ENCODE measurements at regions not wholly inside any gene's neighbourhood (a gene's known extent, or its start where the extent isn't known, plus 50 kb on each side); places are given as distances from the start of the nearest gene placed in this dataset.

DNA sequence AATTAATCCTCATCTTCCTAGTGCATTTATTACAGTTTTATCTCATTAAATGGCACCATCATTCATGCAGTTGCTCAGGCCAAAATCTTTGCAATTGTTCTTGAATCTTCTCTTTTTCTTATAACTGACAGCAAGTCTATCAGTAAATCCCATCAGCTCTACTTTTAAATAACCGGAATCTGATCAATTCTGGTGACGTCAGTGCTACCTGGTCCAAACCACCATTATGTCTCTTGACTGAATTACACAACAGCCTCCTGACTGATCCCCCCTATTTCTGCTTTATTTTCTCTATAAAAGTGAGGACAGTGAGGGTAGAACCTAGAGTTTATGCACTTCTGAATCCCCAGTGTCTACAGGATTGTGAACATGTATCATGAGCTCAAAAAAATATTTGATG lies 787.4 kb downstream of the AACS start:
- Histone ChIP-seq H3K9me3 (no peaks in the 10 kb centered on the region), H3K4me3 (no peak overlapping the region), H3K36me3 (no peaks in the 10 kb centered on the region), H3K27ac (no peak overlapping the region), H3K4me1 (replicated peaks) (no peaks in the 10 kb centered on the region), H3K27me3 (replicated peaks; ENCODE audit: insufficient read depth) (no peaks in the 10 kb centered on the region)
- TF ChIP-seq POLR2A (IDR thresholded peaks at IDR 0.05) (no peak), POLR2AphosphoS5 (IDR thresholded peaks at IDR 0.05) (no peak)
- TF ChIP-seq, protein P1, sequence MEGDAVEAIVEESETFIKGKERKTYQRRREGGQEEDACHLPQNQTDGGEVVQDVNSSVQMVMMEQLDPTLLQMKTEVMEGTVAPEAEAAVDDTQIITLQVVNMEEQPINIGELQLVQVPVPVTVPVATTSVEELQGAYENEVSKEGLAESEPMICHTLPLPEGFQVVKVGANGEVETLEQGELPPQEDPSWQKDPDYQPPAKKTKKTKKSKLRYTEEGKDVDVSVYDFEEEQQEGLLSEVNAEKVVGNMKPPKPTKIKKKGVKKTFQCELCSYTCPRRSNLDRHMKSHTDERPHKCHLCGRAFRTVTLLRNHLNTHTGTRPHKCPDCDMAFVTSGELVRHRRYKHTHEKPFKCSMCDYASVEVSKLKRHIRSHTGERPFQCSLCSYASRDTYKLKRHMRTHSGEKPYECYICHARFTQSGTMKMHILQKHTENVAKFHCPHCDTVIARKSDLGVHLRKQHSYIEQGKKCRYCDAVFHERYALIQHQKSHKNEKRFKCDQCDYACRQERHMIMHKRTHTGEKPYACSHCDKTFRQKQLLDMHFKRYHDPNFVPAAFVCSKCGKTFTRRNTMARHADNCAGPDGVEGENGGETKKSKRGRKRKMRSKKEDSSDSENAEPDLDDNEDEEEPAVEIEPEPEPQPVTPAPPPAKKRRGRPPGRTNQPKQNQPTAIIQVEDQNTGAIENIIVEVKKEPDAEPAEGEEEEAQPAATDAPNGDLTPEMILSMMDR (IDR thresholded peaks at IDR 0.05) = no peak
- WGBS = 89% methylated on average over 2 of the region's 2 CpGs
- DNase-seq (ENCODE audit: low spot score) = no peak
- intact Hi-C loops (cut with DNase I) = no loop called here

DNA sequence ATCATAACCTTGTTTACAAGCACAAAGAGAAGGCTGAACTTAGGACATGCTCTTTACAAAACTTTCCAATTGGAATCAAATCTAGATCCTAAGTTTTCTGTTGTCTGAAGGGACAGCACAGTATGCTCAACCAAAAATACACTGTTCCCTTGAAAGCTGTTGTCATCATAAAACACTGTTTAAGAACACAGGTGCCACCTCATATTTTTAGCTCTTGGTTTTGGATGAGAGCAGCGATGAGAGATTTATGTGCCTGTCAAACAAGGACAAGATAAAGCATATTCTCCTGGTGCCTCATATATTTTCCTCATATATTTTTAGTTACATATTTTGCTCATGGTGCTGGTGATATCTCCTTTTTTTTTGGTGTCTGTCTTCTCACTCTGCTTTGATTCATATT lies 788.4 kb downstream of the AACS start:
- no peak for DNase-seq (ENCODE audit: low spot score)
- intact Hi-C loops (cut with DNase I) = no loop called here
- no peaks in the 10 kb centered on the region for H3K4me1 ChIP-seq (replicated peaks)
- TF ChIP-seq, protein P1 (IDR thresholded peaks at IDR 0.05) = no peak
- no peak for TF ChIP-seq POLR2AphosphoS5 (IDR thresholded peaks at IDR 0.05)
- TF ChIP-seq POLR2A (IDR thresholded peaks at IDR 0.05) = no peak
- no peaks in the 10 kb centered on the region for H3K27me3 ChIP-seq (replicated peaks; ENCODE audit: insufficient read depth)
- no peak overlapping the region for H3K27ac ChIP-seq
- H3K9me3 ChIP-seq = no peaks in the 10 kb centered on the region
- 41% methylated on average over 1 of the region's 1 CpG for WGBS
- H3K36me3 ChIP-seq = no peaks in the 10 kb centered on the region
- no peak overlapping the region for H3K4me3 ChIP-seq

DNA sequence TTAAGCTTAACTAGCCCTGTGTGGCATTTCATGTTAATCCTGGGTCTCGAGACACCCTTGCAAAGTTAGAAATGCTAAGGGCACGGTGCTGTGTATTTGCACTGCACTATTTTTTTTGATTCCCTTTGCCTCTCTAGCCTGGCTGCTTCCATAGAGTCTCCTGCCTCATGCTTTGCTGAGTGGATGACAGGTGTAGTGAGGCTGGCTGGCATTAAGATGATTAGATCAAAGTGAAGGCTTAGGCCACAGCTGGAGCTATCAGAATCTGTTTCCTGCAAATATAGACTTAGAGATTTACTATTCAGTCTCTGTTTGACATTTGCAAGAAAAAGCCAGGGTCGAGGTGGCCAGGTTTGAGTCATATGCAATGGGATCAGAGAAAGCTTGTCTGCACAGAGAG lies 791.1 kb downstream of the AACS start:
- Histone ChIP-seq H3K4me3 (no peak overlapping the region), H3K27ac (no peak overlapping the region), H3K9me3 (no peaks in the 10 kb centered on the region), H3K27me3 (replicated peaks; ENCODE audit: insufficient read depth) (no peaks in the 10 kb centered on the region), H3K4me1 (replicated peaks) (no peaks in the 10 kb centered on the region), H3K36me3 (no peaks in the 10 kb centered on the region)
- no peak for TF ChIP-seq POLR2A (IDR thresholded peaks at IDR 0.05)
- TF ChIP-seq, protein P1 (IDR thresholded peaks at IDR 0.05) = no peak
- no peak for TF ChIP-seq POLR2AphosphoS5 (IDR thresholded peaks at IDR 0.05)
- intact Hi-C loops (cut with DNase I) = no loop called here
- DNase-seq (ENCODE audit: low spot score) = no peak
- WGBS = 54% methylated on average over 3 of the region's 3 CpGs

DNA sequence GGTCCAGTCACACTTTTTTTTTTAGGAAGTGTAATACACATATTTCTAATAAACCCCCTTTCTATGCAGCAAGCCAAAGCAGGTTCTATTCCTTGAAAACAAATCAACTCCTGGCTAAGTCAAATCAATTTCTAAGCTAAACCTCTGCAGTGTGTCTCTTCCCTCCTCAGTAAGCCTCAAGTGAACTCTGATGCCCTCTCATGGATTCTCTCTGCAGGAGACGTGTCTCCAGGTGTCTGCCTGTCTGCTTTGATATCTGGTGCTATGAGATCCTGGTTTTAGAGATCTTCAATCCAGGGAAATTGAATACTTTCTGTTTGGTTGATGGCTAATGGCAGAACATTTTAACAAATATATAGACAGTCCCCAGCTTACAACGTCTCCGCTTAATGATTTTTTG lies 791.7 kb downstream of the AACS start:
- Histone ChIP-seq H3K4me1 (replicated peaks) (no peaks in the 10 kb centered on the region), H3K36me3 (no peaks in the 10 kb centered on the region), H3K27me3 (replicated peaks; ENCODE audit: insufficient read depth) (no peaks in the 10 kb centered on the region), H3K27ac (no peak overlapping the region), H3K4me3 (no peak overlapping the region), H3K9me3 (no peaks in the 10 kb centered on the region)
- intact Hi-C loops (cut with DNase I) = no loop called here
- no peak for DNase-seq (ENCODE audit: low spot score)
- 65% methylated on average over 3 of the region's 3 CpGs for WGBS
- TF ChIP-seq, protein P1 (IDR thresholded peaks at IDR 0.05) = no peak
- TF ChIP-seq POLR2AphosphoS5 (IDR thresholded peaks at IDR 0.05) (no peak), POLR2A (IDR thresholded peaks at IDR 0.05) (no peak)

DNA sequence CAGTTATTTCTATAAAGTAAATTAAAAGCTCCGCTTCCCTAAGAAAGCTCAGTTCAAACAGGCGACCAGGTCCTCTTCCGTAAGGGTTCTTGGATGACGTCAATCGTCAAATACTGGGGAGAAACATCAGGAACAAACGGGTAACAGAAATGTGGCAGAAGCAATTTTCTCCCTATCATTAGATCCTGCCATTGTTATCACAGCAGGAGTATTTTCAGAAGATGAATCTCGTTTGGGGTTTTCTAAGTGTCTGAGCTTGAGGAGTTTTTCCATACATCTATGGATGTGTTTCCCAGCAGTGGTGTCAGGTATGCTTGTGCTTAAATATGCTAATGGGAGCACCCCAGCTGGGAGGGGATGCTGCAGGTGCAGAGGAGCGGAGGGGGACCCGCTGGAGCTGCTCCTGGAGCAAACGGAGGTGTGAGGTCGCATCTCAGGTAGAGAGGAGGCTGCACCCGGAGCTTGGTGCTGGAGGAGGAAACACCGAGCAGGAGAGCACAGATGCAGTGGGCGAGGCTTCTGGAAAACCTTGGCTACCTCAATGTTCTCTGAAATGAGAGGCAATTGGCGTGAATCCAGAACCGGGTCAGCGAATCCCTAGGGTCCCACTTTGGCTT lies 795.5 kb downstream of the AACS start:
- no peak overlapping the region for H3K4me3 ChIP-seq
- H3K9me3 ChIP-seq = no peaks in the 10 kb centered on the region
- H3K27me3 ChIP-seq (replicated peaks; ENCODE audit: insufficient read depth) = no peaks in the 10 kb centered on the region
- TF ChIP-seq POLR2AphosphoS5 (IDR thresholded peaks at IDR 0.05) = no peak
- TF ChIP-seq, protein P1 (IDR thresholded peaks at IDR 0.05) = no peak
- TF ChIP-seq POLR2A (IDR thresholded peaks at IDR 0.05) = no peak
- no peaks in the 10 kb centered on the region for H3K36me3 ChIP-seq
- WGBS = 86% methylated on average over 17 of the region's 17 CpGs
- no peak overlapping the region for H3K27ac ChIP-seq
- no peaks in the 10 kb centered on the region for H3K4me1 ChIP-seq (replicated peaks)
- no peak for DNase-seq (ENCODE audit: low spot score)
- intact Hi-C loops (cut with DNase I) = no loop called here

Data from prostate gland (tissue), 2 donors.